ENCODE measurements at regions not wholly inside any gene's neighbourhood (a gene's known extent, or its start where the extent isn't known, plus 50 kb on each side); places are given as distances from the start of the nearest gene placed in this dataset.

GRCh38 chr13:105342281-105342820 lies 1193.1 kb downstream of the EFNB2 start:
- H3K27ac ChIP-seq (replicated peaks in 1 of 4), result no peak overlapping the region
- TF ChIP-seq CTCF (IDR thresholded peaks at IDR 0.05) (no peak), EP300 (IDR thresholded peaks at IDR 0.05) (no peak)
- H3K27me3 ChIP-seq, result no peaks in the 10 kb centered on the region
- H3K4me1 ChIP-seq, result peaks cover 0 to 14% (median 2%) of the 10 kb centered on the region in 4 donors
- no peaks in the 10 kb centered on the region for H3K36me3 ChIP-seq
- intact Hi-C loops (cut with DNase I), result no loop called here
- no peak for DNase-seq (ENCODE audit: extremely low spot score)
- WGBS, result 97% methylated on average over 11 of the region's 11 CpGs
- no peak overlapping the region for H3K4me3 ChIP-seq
- no peaks in the 10 kb centered on the region for H3K9me3 ChIP-seq

- no peak for DNase-seq (ENCODE audit: extremely low spot score)
- Histone ChIP-seq H3K4me3 (no peak overlapping the region), H3K4me1 (peaks cover 0 to 14% (median 2%) of the 10 kb centered on the region in 4 donors), H3K27ac (replicated peaks in 1 of 4) (no peak overlapping the region), H3K9me3 (no peaks in the 10 kb centered on the region), H3K27me3 (no peaks in the 10 kb centered on the region), H3K36me3 (no peaks in the 10 kb centered on the region)
- WGBS, result 91% methylated on average over 2 of the region's 2 CpGs
- no peak for TF ChIP-seq POLR2A (IDR thresholded peaks at IDR 0.05; ENCODE audit: low read depth)
- no peak for TF ChIP-seq EP300 (IDR thresholded peaks at IDR 0.05)
- no peak for TF ChIP-seq CTCF (IDR thresholded peaks at IDR 0.05)
- intact Hi-C loops (cut with DNase I), result no loop called here
These were observed 1193.7 kb downstream of the EFNB2 start for GRCh38 chr13:105341758-105342157.

- H3K4me3 ChIP-seq, result no peak overlapping the region
- H3K9me3 ChIP-seq, result no peaks in the 10 kb centered on the region
- no peak overlapping the region for H3K27ac ChIP-seq (replicated peaks in 1 of 4)
- peaks cover 0 to 14% (median 2%) of the 10 kb centered on the region in 4 donors for H3K4me1 ChIP-seq
- no peak for DNase-seq (ENCODE audit: extremely low spot score)
- WGBS, result 96% methylated on average over 3 of the region's 3 CpGs
- no peaks in the 10 kb centered on the region for H3K36me3 ChIP-seq
- no peaks in the 10 kb centered on the region for H3K27me3 ChIP-seq
- intact Hi-C loops (cut with DNase I), result no loop called here
- TF ChIP-seq POLR2AphosphoS5 (IDR thresholded peaks at IDR 0.05), result no peak
- no peak for TF ChIP-seq POLR2A (IDR thresholded peaks at IDR 0.05; ENCODE audit: low read depth)
- TF ChIP-seq CTCF (IDR thresholded peaks at IDR 0.05), result no peak
These were observed 1194.2 kb downstream of the EFNB2 start for GRCh38 chr13:105341256-105341655.

GRCh38 chr13:105340061-105340606 lies 1195.3 kb downstream of the EFNB2 start:
- intact Hi-C loops (cut with DNase I), result no loop called here
- Histone ChIP-seq H3K9me3 (no peaks in the 10 kb centered on the region), H3K4me3 (no peak overlapping the region), H3K4me1 (peaks cover 0 to 15% (median 5%) of the 10 kb centered on the region in 4 donors), H3K27me3 (no peaks in the 10 kb centered on the region), H3K36me3 (no peaks in the 10 kb centered on the region), H3K27ac (replicated peaks in 1 of 4) (no peak overlapping the region)
- TF ChIP-seq POLR2AphosphoS5 (IDR thresholded peaks at IDR 0.05) (no peak), POLR2A (IDR thresholded peaks at IDR 0.05; ENCODE audit: low read depth) (no peak), CTCF (IDR thresholded peaks at IDR 0.05) (no peak)
- 86% methylated on average over 3 of the region's 3 CpGs for WGBS
- no peak for DNase-seq (ENCODE audit: extremely low spot score)

- WGBS, result 75% methylated on average over 2 of the region's 2 CpGs
- Histone ChIP-seq H3K9me3 (no peaks in the 10 kb centered on the region), H3K4me3 (no peak overlapping the region), H3K27me3 (no peaks in the 10 kb centered on the region), H3K4me1 (peaks cover 0 to 28% (median 15%) of the 10 kb centered on the region in 4 donors), H3K27ac (replicated peaks in 1 of 4) (no peak overlapping the region), H3K36me3 (no peaks in the 10 kb centered on the region)
- intact Hi-C loops (cut with DNase I), result loop anchor here (10.0 kb wide), 1 partner anchor 106 kb away; no protein-coding TSS in a partner anchor
- TF ChIP-seq POLR2A (IDR thresholded peaks at IDR 0.05; ENCODE audit: low read depth) (no peak), EP300 (IDR thresholded peaks at IDR 0.05) (no peak), CTCF (IDR thresholded peaks at IDR 0.05) (no peak)
- DNase-seq (ENCODE audit: extremely low spot score), result no peak
These were observed 1196.7 kb downstream of the EFNB2 start for GRCh38 chr13:105338773-105339172.

Measured in esophagus muscularis mucosa (tissue), 4 donors.